ENCODE measurements at regions not wholly inside any gene's neighbourhood (a gene's known extent, or its start where the extent isn't known, plus 50 kb on each side); places are given as distances from the start of the nearest gene placed in this dataset.
"Not testable (repeated sequence)": the region's sequence is repeated elsewhere in the genome, so short reads cannot be mapped to it uniquely, and the experiment has no call there.

- TF ChIP-seq CTCF, POLR2A (IDR thresholded peaks at IDR 0.05): not testable (repeated sequence)
Observed at GRCh38 chr14:105697414-105697813, 171.0 kb downstream of the TMEM121 start.

All from body of pancreas (tissue), 4 donors.